Ishikawa (cell line): ENCODE measurements at regions not wholly inside any gene's neighbourhood (a gene's known extent, or its start where the extent isn't known, plus 50 kb on each side); places are given as distances from the start of the nearest gene placed in this dataset.

Source experiments
- EP300 ChIP-seq: IDR thresholded peaks from 2 replicates; pipeline ENCODE4 v1.6.1; 2012; ENCODE audit warnings: borderline replicate concordance
- FOXM1 ChIP-seq: IDR thresholded peaks from 2 replicates; pipeline ENCODE4 v1.6.1; 2012; ENCODE audit warnings: low read depth, borderline replicate concordance
- RAD21 ChIP-seq: IDR thresholded peaks from 2 replicates; pipeline ENCODE4 v1.6.1; 2012; ENCODE audit warnings: low read depth
- TAF1 ChIP-seq: IDR thresholded peaks from 2 replicates; pipeline ENCODE4 v1.6.1; 2012; ENCODE audit warnings: low read depth, mild to moderate bottlenecking
- TF ChIP-seq, protein P1 (sequence below): IDR thresholded peaks from 2 replicates; pipeline ENCODE4 v1.6.1; 2012; ENCODE audit warnings: low read depth, mild to moderate bottlenecking

DNA sequence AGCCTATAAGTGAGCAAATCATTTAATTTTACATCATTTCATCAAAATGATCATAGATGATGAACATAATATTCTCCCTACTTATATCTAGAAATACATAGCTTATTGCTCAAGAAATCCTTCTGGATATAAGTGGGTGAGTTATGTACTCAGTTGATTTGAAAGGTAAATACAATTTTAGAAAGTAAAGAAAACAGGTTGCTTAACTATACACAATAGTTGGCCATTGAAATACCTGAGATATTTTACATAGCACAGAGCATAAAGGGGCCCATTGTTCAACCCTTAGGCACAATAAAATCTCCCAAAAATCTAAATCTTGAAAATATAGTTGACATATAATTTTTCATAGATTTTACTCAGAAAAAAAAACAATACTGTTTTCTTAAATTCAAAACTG lies 782.0 kb upstream of the KLHL1 start:
- TF ChIP-seq, protein P1, sequence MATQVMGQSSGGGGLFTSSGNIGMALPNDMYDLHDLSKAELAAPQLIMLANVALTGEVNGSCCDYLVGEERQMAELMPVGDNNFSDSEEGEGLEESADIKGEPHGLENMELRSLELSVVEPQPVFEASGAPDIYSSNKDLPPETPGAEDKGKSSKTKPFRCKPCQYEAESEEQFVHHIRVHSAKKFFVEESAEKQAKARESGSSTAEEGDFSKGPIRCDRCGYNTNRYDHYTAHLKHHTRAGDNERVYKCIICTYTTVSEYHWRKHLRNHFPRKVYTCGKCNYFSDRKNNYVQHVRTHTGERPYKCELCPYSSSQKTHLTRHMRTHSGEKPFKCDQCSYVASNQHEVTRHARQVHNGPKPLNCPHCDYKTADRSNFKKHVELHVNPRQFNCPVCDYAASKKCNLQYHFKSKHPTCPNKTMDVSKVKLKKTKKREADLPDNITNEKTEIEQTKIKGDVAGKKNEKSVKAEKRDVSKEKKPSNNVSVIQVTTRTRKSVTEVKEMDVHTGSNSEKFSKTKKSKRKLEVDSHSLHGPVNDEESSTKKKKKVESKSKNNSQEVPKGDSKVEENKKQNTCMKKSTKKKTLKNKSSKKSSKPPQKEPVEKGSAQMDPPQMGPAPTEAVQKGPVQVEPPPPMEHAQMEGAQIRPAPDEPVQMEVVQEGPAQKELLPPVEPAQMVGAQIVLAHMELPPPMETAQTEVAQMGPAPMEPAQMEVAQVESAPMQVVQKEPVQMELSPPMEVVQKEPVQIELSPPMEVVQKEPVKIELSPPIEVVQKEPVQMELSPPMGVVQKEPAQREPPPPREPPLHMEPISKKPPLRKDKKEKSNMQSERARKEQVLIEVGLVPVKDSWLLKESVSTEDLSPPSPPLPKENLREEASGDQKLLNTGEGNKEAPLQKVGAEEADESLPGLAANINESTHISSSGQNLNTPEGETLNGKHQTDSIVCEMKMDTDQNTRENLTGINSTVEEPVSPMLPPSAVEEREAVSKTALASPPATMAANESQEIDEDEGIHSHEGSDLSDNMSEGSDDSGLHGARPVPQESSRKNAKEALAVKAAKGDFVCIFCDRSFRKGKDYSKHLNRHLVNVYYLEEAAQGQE, result no peak
- TF ChIP-seq TAF1 (no peak), FOXM1 (no peak), EP300 (no peak), RAD21 (no peak)
